PFSK-1 (cell line): ENCODE measurements at regions not wholly inside any gene's neighbourhood (a gene's known extent, or its start where the extent isn't known, plus 50 kb on each side); places are given as distances from the start of the nearest gene placed in this dataset.

Experiments used
- FOXP2 ChIP-seq: optimal IDR thresholded peaks from 2 replicates; pipeline ENCODE3; 2011; ENCODE audit warnings: borderline replicate concordance, control low read depth, inconsistent platforms; ENCODE audit not compliant: insufficient read depth; ENCODE audit errors: extremely low read length, extremely low read depth
- POLR2AphosphoS5 ChIP-seq: IDR thresholded peaks from 2 replicates; pipeline ENCODE4 v1.6.1; 2012; ENCODE audit warnings: low read depth, mild to moderate bottlenecking, control low read depth, low read length, moderate library complexity
- REST ChIP-seq, 2 experiments: IDR thresholded peaks; 2 replicates each; pipeline versions ENCODE4 v1.6.1 to v1.8.0; 2011 to 2012; ENCODE audit warnings: low read depth in 2 of 2, low read length in 2 of 2, control low read depth in 1 of 2, inconsistent platforms in 1 of 2, mild to moderate bottlenecking in 1 of 2, moderate library complexity in 1 of 2; ENCODE audit not compliant: insufficient read depth in 1 of 2
- SIN3A ChIP-seq: IDR thresholded peaks from 2 replicates; pipeline ENCODE4 v1.6.1; 2012; ENCODE audit warnings: mild to moderate bottlenecking, low read length, moderate library complexity, borderline replicate concordance; ENCODE audit not compliant: insufficient read depth
- TAF1 ChIP-seq: IDR thresholded peaks from 2 replicates; pipeline ENCODE4 v1.6.1; 2012; ENCODE audit warnings: low read length, control low read depth, borderline replicate concordance; ENCODE audit not compliant: insufficient read depth

DNA sequence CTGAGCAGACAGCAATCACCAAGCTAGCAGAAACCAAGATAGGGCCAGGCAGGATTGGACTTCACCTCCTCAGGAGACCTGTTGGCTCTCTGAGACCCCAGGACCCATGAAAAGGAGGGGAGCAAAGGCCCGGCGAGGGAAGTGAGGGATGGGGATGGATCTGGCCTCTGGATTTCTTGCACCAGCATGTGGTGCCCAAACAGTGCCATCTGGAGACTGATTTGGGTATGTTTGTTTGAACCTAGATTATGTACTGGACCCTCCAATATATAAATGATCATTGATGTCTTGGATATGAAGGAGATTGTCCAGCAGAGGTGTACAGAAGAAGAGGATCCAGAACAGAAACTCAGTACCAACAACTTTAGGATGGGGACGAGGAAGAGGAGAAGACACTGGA lies 83.4 kb upstream of the LY86 start:
- no peak for TF ChIP-seq POLR2AphosphoS5
- no peak for TF ChIP-seq TAF1
- TF ChIP-seq FOXP2: no peak
- no peak for TF ChIP-seq REST (IDR thresholded peaks at IDR 0.05; ENCODE audit: insufficient read depth in 1 of 2, low read depth in 2 of 2, low read length in 2 of 2)
- no peak for TF ChIP-seq SIN3A
